ENCODE measurements at regions not wholly inside any gene's neighbourhood (a gene's known extent, or its start where the extent isn't known, plus 50 kb on each side); places are given as distances from the start of the nearest gene placed in this dataset.

GRCh38 chr20:17021481-17021880, 205.4 kb upstream of the PCSK2 start:
- no peak for TF ChIP-seq CTCF (conservative IDR thresholded peaks at IDR 0.05; ENCODE audit: low read length)
- no peak for TF ChIP-seq EZH2phosphoT487 (IDR thresholded peaks at IDR 0.05; ENCODE audit: borderline replicate concordance, low read depth, low read length)

Measured in OCI-LY7 (cell line).